H1 (cell line): ENCODE measurements at regions not wholly inside any gene's neighbourhood (a gene's known extent, or its start where the extent isn't known, plus 50 kb on each side); places are given as distances from the start of the nearest gene placed in this dataset.

Source experiments
- CTCF ChIA-PET: fragments of 300-600 bp; sonication (Branson Sonifier 250); formaldehyde crosslinking; loops from one replicate; lab custom pipeline; 2021; ENCODE audit not compliant: partially characterized antibody; lab: Charles Lee
- POLR2A ChIA-PET: fragments of 300-600 bp; sonication (Branson Sonifier 250); formaldehyde crosslinking; loops from one replicate; lab custom pipeline; 2021; ENCODE audit warnings: inconsistent platforms; ENCODE audit not compliant: partially characterized antibody; lab: Charles Lee
- DNase-seq, 2 experiments: peaks; one replicate each; pipeline versions ENCODE4 v3.0.0 to v3.0.0-alpha.2; 2010 to 2022; ENCODE audit warnings: low spot score in 2 of 2, low read depth in 1 of 2, mixed read lengths in 1 of 2
- FAIRE-seq: peaks from 2 replicates; lab custom pipeline; 2011; peaks lifted over from hg19 to GRCh38; lab: Jason Lieb, UNC
- H2AFZ ChIP-seq: 2 replicates; pipeline ENCODE4 v1.8.1; 2012; ENCODE audit warnings: low read length, inconsistent platforms
- H2AK5ac ChIP-seq: 2 replicates; pipeline ENCODE4 v1.6.1; 2013; ENCODE audit warnings: low read depth, low read length
- H2BK120ac ChIP-seq: replicated peaks from 2 replicates; pipeline ENCODE3; 2013; ENCODE audit warnings: low read depth, low read length, inconsistent platforms
- H2BK12ac ChIP-seq: 2 replicates; pipeline ENCODE4 v1.6.1; 2013; ENCODE audit warnings: low read depth, low read length
- H2BK15ac ChIP-seq: 2 replicates; pipeline ENCODE4 v1.6.1; 2013; ENCODE audit warnings: low read length
- H2BK20ac ChIP-seq: 2 replicates; pipeline ENCODE4 v1.6.1; 2013; ENCODE audit warnings: low read length
- H2BK5ac ChIP-seq: 2 replicates; pipeline ENCODE4 v1.6.1; 2013; ENCODE audit warnings: low read depth, low read length
- H3K14ac ChIP-seq: 2 replicates; pipeline ENCODE4 v1.6.1; 2013; ENCODE audit warnings: inconsistent platforms; ENCODE audit not compliant: insufficient read length
- H3K18ac ChIP-seq: 2 replicates; pipeline ENCODE4 v1.6.1; 2013; ENCODE audit warnings: low read length; ENCODE audit errors: extremely low read depth
- H3K23ac ChIP-seq: 2 replicates; pipeline ENCODE4 v1.6.1; 2013; ENCODE audit warnings: inconsistent platforms; ENCODE audit not compliant: insufficient read length
- H3K23me2 ChIP-seq: 2 replicates; pipeline ENCODE4 v1.6.1; 2013; ENCODE audit warnings: low read depth, low read length
- H3K27ac ChIP-seq: 2 replicates; pipeline ENCODE4 v1.6.1; 2011; ENCODE audit warnings: low read depth, low read length, inconsistent platforms
- H3K27me3 ChIP-seq, 4 experiments: replicated peaks in 1 of 4; 1 replicate in 1 of 4; 2 replicates in 3 of 4; pipeline versions ENCODE4 v1.6.1 to v1.8.1; 2011 to 2013; ENCODE audit warnings: low read length in 3 of 4, mild to moderate bottlenecking in 3 of 4, inconsistent platforms in 2 of 4, mixed read lengths in 2 of 4, moderate library complexity in 1 of 4; ENCODE audit not compliant: control insufficient read depth in 3 of 4, insufficient read depth in 3 of 4; ENCODE audit errors: extremely low read depth in 1 of 4
- H3K36me3 ChIP-seq, 4 experiments: 2 replicates each; pipeline versions ENCODE4 v1.6.1 to v1.8.1; 2011 to 2013; ENCODE audit warnings: mild to moderate bottlenecking in 4 of 4, low read length in 3 of 4, moderate library complexity in 2 of 4, control low read depth in 1 of 4, inconsistent platforms in 1 of 4; ENCODE audit not compliant: insufficient read depth in 4 of 4, control insufficient read depth in 2 of 4
- H3K4ac ChIP-seq: replicated peaks from 2 replicates; pipeline ENCODE3; 2013; ENCODE audit warnings: low read length, low read depth, mixed read lengths, inconsistent platforms; ENCODE audit not compliant: insufficient read length
- H3K4me1 ChIP-seq, 4 experiments: replicated peaks in 1 of 4; 1 replicate in 1 of 4; 2 replicates in 3 of 4; pipeline versions ENCODE4 v1.6.1 to v1.8.1; 2011 to 2013; ENCODE audit warnings: low read length in 3 of 4, inconsistent platforms in 2 of 4, mixed read lengths in 1 of 4; ENCODE audit not compliant: insufficient read depth in 4 of 4, control insufficient read depth in 3 of 4
- H3K4me2 ChIP-seq, 2 experiments: 2 replicates each; pipeline versions ENCODE4 v1.6.1 to v1.8.1; 2011 to 2013; ENCODE audit warnings: low read depth in 2 of 2, low read length in 2 of 2, control low read depth in 1 of 2, inconsistent platforms in 1 of 2, mild to moderate bottlenecking in 1 of 2; ENCODE audit not compliant: insufficient read depth in 1 of 2
- H3K4me3 ChIP-seq, 4 experiments: fragments of 200-600, 300-600 bp in 1 of 4; sonication (generic), shearing (Covaris generic), sonication (Bioruptor Twin) in 1 of 4; 2 replicates each; pipeline versions ENCODE4 v1.5.1 to v1.8.1; 2011 to 2016; ENCODE audit warnings: low read length in 4 of 4, low read depth in 3 of 4, control low read depth in 2 of 4, inconsistent platforms in 2 of 4, mild to moderate bottlenecking in 2 of 4, mixed read lengths in 1 of 4, moderate library complexity in 1 of 4; ENCODE audit not compliant: insufficient read depth in 2 of 4; ENCODE audit errors: extremely low read depth in 1 of 4
- H3K56ac ChIP-seq: replicated peaks from 2 replicates; pipeline ENCODE3; 2013; ENCODE audit warnings: low read depth, mild to moderate bottlenecking, mixed read lengths, low read length, inconsistent platforms; ENCODE audit not compliant: insufficient read length
- H3K79me1 ChIP-seq: 2 replicates; pipeline ENCODE4 v1.6.1; 2013; ENCODE audit warnings: low read depth, low read length, control low read depth
- H3K79me2 ChIP-seq, 2 experiments: 2 replicates each; pipeline versions ENCODE4 v1.6.1 to v1.8.1; 2012 to 2013; ENCODE audit warnings: low read length in 2 of 2, mild to moderate bottlenecking in 2 of 2, inconsistent platforms in 1 of 2; ENCODE audit not compliant: insufficient read depth in 2 of 2, control insufficient read depth in 1 of 2
- H3K9ac ChIP-seq, 4 experiments: replicated peaks in 1 of 4; 1 replicate in 1 of 4; 2 replicates in 3 of 4; pipeline versions ENCODE4 v1.6.1 to v1.8.1; 2011 to 2013; ENCODE audit warnings: low read depth in 3 of 4, low read length in 3 of 4, control low read depth in 2 of 4, mild to moderate bottlenecking in 2 of 4, moderate library complexity in 2 of 4, inconsistent platforms in 1 of 4; ENCODE audit errors: extremely low read depth in 1 of 4
- H3K9me3 ChIP-seq, 2 experiments: 2 replicates each; pipeline versions ENCODE4 v1.6.1 to v1.8.1; 2012 to 2013; ENCODE audit warnings: mild to moderate bottlenecking in 2 of 2, moderate library complexity in 2 of 2, control low read depth in 1 of 2, inconsistent platforms in 1 of 2, low read depth in 1 of 2, low read length in 1 of 2, mixed read lengths in 1 of 2; ENCODE audit not compliant: insufficient read depth in 2 of 2
- H4K20me1 ChIP-seq, 2 experiments: replicated peaks in 1 of 2; 2 replicates each; pipeline versions ENCODE3 to v1.8.1; 2011 to 2013; ENCODE audit warnings: inconsistent platforms in 2 of 2, low read length in 2 of 2, mild to moderate bottlenecking in 1 of 2; ENCODE audit not compliant: insufficient read depth in 2 of 2, control insufficient read depth in 1 of 2
- H4K5ac ChIP-seq: 2 replicates; pipeline ENCODE4 v1.6.1; 2013; ENCODE audit warnings: low read length, low read depth, mixed read lengths, inconsistent platforms; ENCODE audit not compliant: insufficient read length
- H4K8ac ChIP-seq: 2 replicates; pipeline ENCODE4 v1.8.0; 2013; ENCODE audit warnings: mild to moderate bottlenecking, moderate library complexity, low read length, inconsistent platforms; ENCODE audit not compliant: insufficient read depth; ENCODE audit errors: extremely low read depth
- H4K91ac ChIP-seq: replicated peaks from 2 replicates; pipeline ENCODE3; 2013; ENCODE audit warnings: low read length, mixed read lengths, inconsistent platforms; ENCODE audit not compliant: insufficient read length
- CEBPB ChIP-seq: IDR thresholded peaks from 2 replicates; pipeline ENCODE4 v1.6.1; 2012; ENCODE audit warnings: low read depth, low read length
- CHD2 ChIP-seq: IDR thresholded peaks from 2 replicates; pipeline ENCODE4 v1.6.1; 2012; ENCODE audit warnings: low read length, improper control_type of control experiment
- HDAC2 ChIP-seq, 2 experiments: fragments of 300-600 bp in 1 of 2; sonication (generic) in 1 of 2; IDR thresholded peaks; 2 replicates each; pipeline ENCODE4 v1.6.1; 2011 to 2012; ENCODE audit warnings: low read depth in 2 of 2, low read length in 2 of 2, mild to moderate bottlenecking in 2 of 2, moderate library complexity in 2 of 2, borderline replicate concordance in 1 of 2, inconsistent platforms in 1 of 2
- HDAC6 ChIP-seq: IDR thresholded peaks from one replicate; pipeline ENCODE4 v1.7.1; 2012; ENCODE audit warnings: low read depth, mild to moderate bottlenecking, inconsistent platforms, low read length, moderate library complexity
- JUND ChIP-seq: IDR thresholded peaks from 2 replicates; pipeline ENCODE4 v1.6.1; 2011; ENCODE audit warnings: mild to moderate bottlenecking, improper control_type of control experiment, low read length
- KDM5A ChIP-seq: fragments of 200-600 bp; IDR thresholded peaks from 2 replicates; pipeline ENCODE4 v1.7.1; 2012; ENCODE audit warnings: mild to moderate bottlenecking, low read length, inconsistent platforms, mixed read lengths
- SP2 ChIP-seq: IDR thresholded peaks from 2 replicates; pipeline ENCODE4 v1.6.1; 2012; ENCODE audit warnings: mild to moderate bottlenecking, low read length, inconsistent platforms
- WGBS, 2 experiments: shearing (Covaris generic) in 1 of 2; methylation state at CpG; one replicate each; pipeline versions ENCODE4 v1.1.6 to v1.1.7; 2013 to 2015; ENCODE audit warnings: low lambda C conversion rate in 2 of 2, mixed read lengths in 2 of 2, inconsistent platforms in 1 of 2, low coverage in 1 of 2, missing lambda C conversion rate in 1 of 2; ENCODE audit not compliant: insufficient replicate concordance in 2 of 2, insufficient coverage in 1 of 2, insufficient read length in 1 of 2; ENCODE audit errors: extremely low coverage in 1 of 2, missing lambda C conversion rate in 1 of 2; 5-methylcytosine and 5-hydroxymethylcytosine counted together
- TF ChIP-seq, protein P1 (sequence below): IDR thresholded peaks from 2 replicates; pipeline ENCODE4 v1.6.1; 2011; ENCODE audit warnings: low read length, improper control_type of control experiment
- TF ChIP-seq, protein P2 (sequence below): IDR thresholded peaks from 2 replicates; pipeline ENCODE4 v1.6.1; 2011; ENCODE audit warnings: low read depth, mild to moderate bottlenecking, low read length; ENCODE audit not compliant: insufficient read depth

DNA sequence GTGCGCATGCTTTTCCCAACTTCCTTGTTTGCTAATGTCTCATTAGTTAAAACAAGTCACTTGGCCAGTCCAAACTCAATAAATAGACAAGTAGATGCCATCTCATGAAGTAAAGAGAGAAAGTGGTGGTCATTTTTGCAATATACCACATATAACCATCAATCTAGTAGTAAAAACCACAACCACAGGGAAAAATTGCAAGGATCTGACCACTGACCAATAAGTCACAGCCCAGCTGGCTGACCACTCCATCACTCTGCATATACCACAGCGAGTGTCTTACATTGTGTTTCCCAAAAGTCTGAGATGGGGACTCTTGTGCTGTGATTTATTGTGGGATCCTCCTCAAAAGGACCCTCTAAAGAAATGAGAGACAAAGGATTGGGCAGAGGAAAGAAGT lies 76.0 kb downstream of the FH start:
- H3K4me3 ChIP-seq: no peak overlapping the region
- no peak for TF ChIP-seq CHD2
- TF ChIP-seq JUND: no peak
- TF ChIP-seq HDAC6: no peak
- TF ChIP-seq, protein P1, sequence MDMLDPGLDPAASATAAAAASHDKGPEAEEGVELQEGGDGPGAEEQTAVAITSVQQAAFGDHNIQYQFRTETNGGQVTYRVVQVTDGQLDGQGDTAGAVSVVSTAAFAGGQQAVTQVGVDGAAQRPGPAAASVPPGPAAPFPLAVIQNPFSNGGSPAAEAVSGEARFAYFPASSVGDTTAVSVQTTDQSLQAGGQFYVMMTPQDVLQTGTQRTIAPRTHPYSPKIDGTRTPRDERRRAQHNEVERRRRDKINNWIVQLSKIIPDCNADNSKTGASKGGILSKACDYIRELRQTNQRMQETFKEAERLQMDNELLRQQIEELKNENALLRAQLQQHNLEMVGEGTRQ: no peak
- no peak for TF ChIP-seq KDM5A
- no peak for TF ChIP-seq SP2
- TF ChIP-seq CEBPB: no peak
- TF ChIP-seq, protein P2, sequence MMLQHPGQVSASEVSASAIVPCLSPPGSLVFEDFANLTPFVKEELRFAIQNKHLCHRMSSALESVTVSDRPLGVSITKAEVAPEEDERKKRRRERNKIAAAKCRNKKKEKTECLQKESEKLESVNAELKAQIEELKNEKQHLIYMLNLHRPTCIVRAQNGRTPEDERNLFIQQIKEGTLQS: no peak
- TF ChIP-seq HDAC2 (IDR thresholded peaks at IDR 0.05; ENCODE audit: borderline replicate concordance in 1 of 2, low read depth in 2 of 2, low read length in 2 of 2): no peak
- no peaks in the 10 kb centered on the region for H3K79me1 ChIP-seq
- H3K4me2 ChIP-seq: no peak overlapping the region
- 84% methylated on average over 2 of the region's 2 CpGs; no CpG with 5 or more reads in 1 of the 2 experiments for WGBS, 2 experiments
- no peak overlapping the region for H2BK20ac ChIP-seq
- no peak overlapping the region for H3K9ac ChIP-seq
- no peak overlapping the region for H3K56ac ChIP-seq
- no peak overlapping the region for H3K4ac ChIP-seq
- no peak overlapping the region for H2BK15ac ChIP-seq
- no peaks in the 10 kb centered on the region for H3K23me2 ChIP-seq
- peaks cover 7 to 10% of the 10 kb centered on the region in 2 experiments; a peak in 3 of 4 replicates for H3K9me3 ChIP-seq
- H4K5ac ChIP-seq: no peak overlapping the region
- no peak overlapping the region for H4K8ac ChIP-seq
- H4K91ac ChIP-seq: no peak overlapping the region
- no peaks in the 10 kb centered on the region for H3K36me3 ChIP-seq
- H3K27me3 ChIP-seq: no peaks in the 10 kb centered on the region; a peak in 1 of 7 replicates
- H3K4me1 ChIP-seq: peaks cover 0 to 6% (median 3%) of the 10 kb centered on the region in 4 experiments; a peak in 3 of 7 replicates
- H2BK120ac ChIP-seq: no peak overlapping the region
- H3K79me2 ChIP-seq: no peaks in the 10 kb centered on the region
- no peak overlapping the region for H3K18ac ChIP-seq
- no peak overlapping the region for H3K27ac ChIP-seq
- ChIA-PET CTCF (no interaction called here), POLR2A (no interaction called here)
- H2AFZ ChIP-seq: no peak overlapping the region
- no peak for FAIRE-seq
- H3K14ac ChIP-seq: no peak overlapping the region
- H2AK5ac ChIP-seq: no peak overlapping the region
- H4K20me1 ChIP-seq: no peaks in the 10 kb centered on the region
- H2BK5ac ChIP-seq: no peak overlapping the region
- H2BK12ac ChIP-seq: no peak overlapping the region
- DNase-seq: no peak
- no peak overlapping the region for H3K23ac ChIP-seq
